RWPE2 (cell line): ENCODE measurements at regions not wholly inside any gene's neighbourhood (a gene's known extent, or its start where the extent isn't known, plus 50 kb on each side); places are given as distances from the start of the nearest gene placed in this dataset.
"Not testable (repeated sequence)": the region's sequence is repeated elsewhere in the genome, so short reads cannot be mapped to it uniquely, and the experiment has no call there.

Experiments used
- ATAC-seq: fragments of 200-7000 bp; cut with Tn5 transposase; 3 replicates; pipeline ENCODE4 v1.9.1; 2021; ENCODE audit warnings: low read depth
- DNase-seq: peaks from one replicate; pipeline ENCODE4 v3.0.0-alpha.2; 2020; ENCODE audit warnings: low spot score
- H3K27ac ChIP-seq: fragments of 450-650 bp; 2 replicates; pipeline ENCODE4 v1.5.1; 2017; ENCODE audit warnings: mild to moderate bottlenecking; ENCODE audit not compliant: poor library complexity, severe bottlenecking
- H3K27me3 ChIP-seq: fragments of 250-450 bp; sonication (Bioruptor Pico); 2 replicates; pipeline ENCODE4 v1.5.1; 2021; ENCODE audit warnings: mild to moderate bottlenecking, moderate library complexity; ENCODE audit not compliant: insufficient read depth, poor library complexity, severe bottlenecking
- H3K36me3 ChIP-seq: fragments of 250-450 bp; sonication (Bioruptor Pico); 2 replicates; pipeline ENCODE4 v1.5.1; 2020; ENCODE audit warnings: low read depth, mild to moderate bottlenecking, moderate library complexity
- H3K4me1 ChIP-seq: fragments of 250-450 bp; sonication (Bioruptor Pico); 2 replicates; pipeline ENCODE4 v1.5.1; 2021; ENCODE audit warnings: mild to moderate bottlenecking, moderate library complexity; ENCODE audit not compliant: insufficient read depth, poor library complexity, severe bottlenecking
- H3K4me3 ChIP-seq: fragments of 250-450 bp; sonication (Bioruptor Pico); 2 replicates; pipeline ENCODE4 v1.5.1; 2021; ENCODE audit warnings: mild to moderate bottlenecking, moderate library complexity; ENCODE audit not compliant: severe bottlenecking
- H3K9me3 ChIP-seq: fragments of 250-450 bp; sonication (Bioruptor Pico); 2 replicates; pipeline ENCODE4 v1.5.1; 2021; ENCODE audit warnings: mild to moderate bottlenecking, moderate library complexity; ENCODE audit not compliant: severe bottlenecking
- TF ChIP-seq, protein P1 (sequence below): fragments of 450-650 bp; IDR thresholded peaks from one replicate; pipeline ENCODE4 v1.5.1; 2017; ENCODE audit warnings: mild to moderate bottlenecking, moderate library complexity; ENCODE audit not compliant: poor library complexity, severe bottlenecking

DNA sequence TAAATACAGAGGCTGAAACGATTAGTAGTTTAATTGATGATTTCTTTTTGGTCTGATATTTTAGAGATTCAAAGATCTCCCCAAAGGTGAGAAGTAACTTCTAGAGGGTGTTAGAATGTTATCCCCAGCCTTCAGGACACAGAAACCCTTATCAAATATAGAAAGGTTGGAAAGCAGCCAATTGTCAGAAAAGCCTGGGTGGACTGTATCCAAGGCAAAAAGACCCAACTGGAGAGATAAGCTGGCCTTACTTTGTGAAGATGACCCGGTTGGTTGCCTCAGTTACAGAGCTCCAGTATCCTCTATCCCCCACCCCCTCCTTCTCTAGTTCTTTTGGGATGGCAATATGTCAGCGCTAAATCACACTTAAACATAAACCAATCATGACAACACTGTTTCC is 75.7 kb downstream of the GCNT4 start:
- Histone ChIP-seq H3K4me3 (no peak overlapping the region), H3K4me1 (no peaks in the 10 kb centered on the region), H3K27me3 (no peaks in the 10 kb centered on the region), H3K9me3 (no peaks in the 10 kb centered on the region), H3K27ac (no peak overlapping the region), H3K36me3 (no peaks in the 10 kb centered on the region)
- TF ChIP-seq, protein P1, sequence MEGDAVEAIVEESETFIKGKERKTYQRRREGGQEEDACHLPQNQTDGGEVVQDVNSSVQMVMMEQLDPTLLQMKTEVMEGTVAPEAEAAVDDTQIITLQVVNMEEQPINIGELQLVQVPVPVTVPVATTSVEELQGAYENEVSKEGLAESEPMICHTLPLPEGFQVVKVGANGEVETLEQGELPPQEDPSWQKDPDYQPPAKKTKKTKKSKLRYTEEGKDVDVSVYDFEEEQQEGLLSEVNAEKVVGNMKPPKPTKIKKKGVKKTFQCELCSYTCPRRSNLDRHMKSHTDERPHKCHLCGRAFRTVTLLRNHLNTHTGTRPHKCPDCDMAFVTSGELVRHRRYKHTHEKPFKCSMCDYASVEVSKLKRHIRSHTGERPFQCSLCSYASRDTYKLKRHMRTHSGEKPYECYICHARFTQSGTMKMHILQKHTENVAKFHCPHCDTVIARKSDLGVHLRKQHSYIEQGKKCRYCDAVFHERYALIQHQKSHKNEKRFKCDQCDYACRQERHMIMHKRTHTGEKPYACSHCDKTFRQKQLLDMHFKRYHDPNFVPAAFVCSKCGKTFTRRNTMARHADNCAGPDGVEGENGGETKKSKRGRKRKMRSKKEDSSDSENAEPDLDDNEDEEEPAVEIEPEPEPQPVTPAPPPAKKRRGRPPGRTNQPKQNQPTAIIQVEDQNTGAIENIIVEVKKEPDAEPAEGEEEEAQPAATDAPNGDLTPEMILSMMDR, result no peak
- DNase-seq (no peak), ATAC-seq (no peak)

DNA sequence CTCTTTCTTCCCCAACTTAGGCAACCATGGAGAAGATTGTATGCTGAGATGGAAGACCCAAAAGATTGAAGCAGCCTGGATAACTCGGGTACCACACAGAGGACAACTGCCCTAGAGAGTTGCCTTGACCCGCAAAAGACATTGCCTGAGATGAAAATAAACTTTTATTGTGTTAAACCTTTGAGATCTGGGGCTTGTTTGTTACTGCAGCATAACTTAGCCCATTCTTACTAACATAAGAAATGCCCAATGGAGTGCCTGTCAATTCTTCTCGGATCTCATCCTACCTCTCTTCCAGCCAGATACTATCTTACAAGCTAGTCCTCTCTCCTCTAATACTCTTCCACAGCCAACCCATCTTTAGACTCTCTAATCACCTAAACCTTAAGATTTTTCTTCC is 76.8 kb downstream of the GCNT4 start:
- no peak overlapping the region for H3K27ac ChIP-seq
- H3K36me3 ChIP-seq, result no peaks in the 10 kb centered on the region
- TF ChIP-seq, protein P1, result no peak
- DNase-seq, result no peak
- H3K9me3 ChIP-seq, result no peaks in the 10 kb centered on the region
- no peaks in the 10 kb centered on the region for H3K4me1 ChIP-seq
- no peaks in the 10 kb centered on the region for H3K27me3 ChIP-seq
- no peak for ATAC-seq
- H3K4me3 ChIP-seq, result no peak overlapping the region

DNA sequence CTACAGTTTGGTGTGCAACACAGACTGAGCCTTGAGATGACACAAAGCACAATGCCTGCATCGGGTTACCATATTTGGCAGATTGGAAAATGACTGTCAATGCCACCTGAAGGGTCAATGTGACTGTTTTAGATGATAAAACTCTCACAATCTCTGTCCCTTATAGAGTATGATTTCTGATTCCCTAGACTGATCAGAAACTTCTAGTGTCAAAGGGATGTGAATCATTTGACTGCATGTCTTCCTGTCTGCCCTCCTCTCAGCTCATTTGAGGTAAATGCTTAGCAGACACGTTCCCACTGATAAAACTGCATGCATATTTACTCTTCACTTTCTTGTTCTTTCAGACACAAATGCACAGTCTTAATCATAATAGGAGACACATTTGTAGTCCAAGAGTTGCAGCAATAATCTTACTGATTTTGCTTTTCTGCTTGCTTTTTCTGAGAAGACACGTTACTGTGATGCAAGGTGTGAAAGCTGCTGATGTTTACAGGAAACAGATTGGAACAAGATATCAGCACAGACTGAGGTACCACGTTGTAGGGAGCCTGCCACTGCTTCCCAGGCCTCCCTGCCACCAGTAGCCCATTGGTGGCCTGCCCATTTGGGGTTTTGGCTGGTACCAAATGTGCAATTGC is 77.8 kb downstream of the GCNT4 start:
- ATAC-seq, result no peak
- H3K36me3 ChIP-seq, result no peaks in the 10 kb centered on the region
- TF ChIP-seq, protein P1, result no peak
- no peaks in the 10 kb centered on the region for H3K9me3 ChIP-seq
- H3K4me3 ChIP-seq, result no peak overlapping the region
- H3K4me1 ChIP-seq, result no peaks in the 10 kb centered on the region
- no peak overlapping the region for H3K27ac ChIP-seq
- DNase-seq, result no peak
- H3K27me3 ChIP-seq, result no peaks in the 10 kb centered on the region

GRCh38 chr5:74973694-74974093 is 78.7 kb downstream of the GCNT4 start:
- Histone ChIP-seq H3K4me3 (no peak overlapping the region), H3K4me1 (no peaks in the 10 kb centered on the region), H3K36me3 (no peaks in the 10 kb centered on the region), H3K27ac (no peak overlapping the region), H3K27me3 (no peaks in the 10 kb centered on the region), H3K9me3 (no peaks in the 10 kb centered on the region)
- ATAC-seq, result no peak
- TF ChIP-seq, protein P1, result no peak
- DNase-seq, result no peak

- no peaks in the 10 kb centered on the region for H3K36me3 ChIP-seq
- H3K27me3 ChIP-seq, result no peaks in the 10 kb centered on the region
- no peak for DNase-seq
- ATAC-seq, result no peak
- H3K27ac ChIP-seq, result no peak overlapping the region
- no peak overlapping the region for H3K4me3 ChIP-seq
- no peaks in the 10 kb centered on the region for H3K4me1 ChIP-seq
- no peaks in the 10 kb centered on the region for H3K9me3 ChIP-seq
- TF ChIP-seq, protein P1, result no peak
Observed at GRCh38 chr5:74971947-74972460, 80.4 kb downstream of the GCNT4 start.

- not testable (repeated sequence) for H3K9me3 ChIP-seq, ATAC-seq, DNase-seq, H3K27me3 ChIP-seq, H3K4me1 ChIP-seq, H3K4me3 ChIP-seq, H3K36me3 ChIP-seq, H3K27ac ChIP-seq
Observed at GRCh38 chr5:74970891-74971290, 81.5 kb downstream of the GCNT4 start.
